Medulla oblongata (tissue), 1 donor: ENCODE measurements at regions not wholly inside any gene's neighbourhood (a gene's known extent, or its start where the extent isn't known, plus 50 kb on each side); places are given as distances from the start of the nearest gene placed in this dataset.
"Not testable (repeated sequence)": the region's sequence is repeated elsewhere in the genome, so short reads cannot be mapped to it uniquely, and the experiment has no call there.

ENCODE experiments used
- DNase-seq: peaks from one replicate; pipeline ENCODE4 v3.0.0-alpha.2; 2015; ENCODE audit errors: extremely low spot score

GRCh38 chr1:88612773-88613172 is 71.3 kb upstream of the PKN2 start:
- DNase-seq, result no peak

GRCh38 chr1:88618331-88618730 is 65.7 kb upstream of the PKN2 start:
- no peak for DNase-seq

- not testable (repeated sequence) for DNase-seq
Measured at GRCh38 chr1:88623101-88623500, 61.0 kb upstream of the PKN2 start.
